ENCODE measurements at regions not wholly inside any gene's neighbourhood (a gene's known extent, or its start where the extent isn't known, plus 50 kb on each side); places are given as distances from the start of the nearest gene placed in this dataset.

GRCh38 chr10:62482581-62482980 is 108.4 kb downstream of the ZNF365 start:
- DNase-seq (ENCODE audit: low read depth, low spot score) (no peak), FAIRE-seq (no peak)
- H3K9me3 ChIP-seq (ENCODE audit: control insufficient read depth, low read depth, low read length), result no peaks in the 10 kb centered on the region
- H3K4me3 ChIP-seq (ENCODE audit: control insufficient read depth in 2 of 3, extremely low read depth in 1 of 3, insufficient read depth in 2 of 3, low read depth in 1 of 3, low read length in 3 of 3), result no peak overlapping the region
- H3K79me2 ChIP-seq (ENCODE audit: control insufficient read depth, insufficient read depth, low read length), result no peaks in the 10 kb centered on the region
- no peaks in the 10 kb centered on the region for H3K27me3 ChIP-seq (ENCODE audit: control insufficient read depth, extremely low read depth, insufficient read depth, low read length)
- H3K9me1 ChIP-seq (ENCODE audit: control insufficient read depth, extremely low read depth, insufficient read depth, low read length), result no peaks in the 10 kb centered on the region
- no peaks in the 10 kb centered on the region for H3K36me3 ChIP-seq (ENCODE audit: control insufficient read depth in 2 of 2, extremely low read depth in 1 of 2, insufficient read depth in 2 of 2, low read length in 2 of 2)
- no peak overlapping the region for H3K27ac ChIP-seq (ENCODE audit: control insufficient read depth, insufficient read depth, low read length)
- dilution Hi-C loops (cut with MboI; ENCODE audit: extremely low pct_ligation_motif_present, low sequenced_read_pairs), result no loop called here
- no peak overlapping the region for H3K4me2 ChIP-seq (ENCODE audit: control insufficient read depth, extremely low read depth, insufficient read depth, low read depth, low read length)
- TF ChIP-seq EZH2 (IDR thresholded peaks at IDR 0.05; ENCODE audit: low read length), result no peak
- no peak for TF ChIP-seq CTCF (optimal IDR thresholded peaks at IDR 0.05 in 1 of 3, IDR thresholded peaks at IDR 0.05 in 1 of 3, conservative IDR thresholded peaks at IDR 0.05 in 1 of 3; ENCODE audit: extremely low read depth in 1 of 3, insufficient read depth in 2 of 3, low read length in 3 of 3)
- no peak overlapping the region for H3K9ac ChIP-seq (ENCODE audit: control insufficient read depth, extremely low read depth, insufficient read depth, low read length)
- no peaks in the 10 kb centered on the region for H4K20me1 ChIP-seq (ENCODE audit: control insufficient read depth, extremely low read depth, insufficient read depth, low read length)
- H2AFZ ChIP-seq (ENCODE audit: control insufficient read depth, low read length), result no peak overlapping the region
- H3K4me1 ChIP-seq (ENCODE audit: control insufficient read depth, extremely low read depth, insufficient read depth, low read length), result no peaks in the 10 kb centered on the region

GRCh38 chr10:62491597-62491996 is 117.4 kb downstream of the ZNF365 start:
- no peaks in the 10 kb centered on the region for H3K27me3 ChIP-seq (ENCODE audit: control insufficient read depth, extremely low read depth, insufficient read depth, low read length)
- no peak overlapping the region for H3K9ac ChIP-seq (ENCODE audit: control insufficient read depth, extremely low read depth, insufficient read depth, low read length)
- no peak for DNase-seq (ENCODE audit: low read depth, low spot score)
- no peak overlapping the region for H3K4me2 ChIP-seq (ENCODE audit: control insufficient read depth, extremely low read depth, insufficient read depth, low read depth, low read length)
- TF ChIP-seq CTCF (optimal IDR thresholded peaks at IDR 0.05 in 1 of 3, IDR thresholded peaks at IDR 0.05 in 1 of 3, conservative IDR thresholded peaks at IDR 0.05 in 1 of 3; ENCODE audit: extremely low read depth in 1 of 3, insufficient read depth in 2 of 3, low read length in 3 of 3), result no peak
- TF ChIP-seq EZH2 (IDR thresholded peaks at IDR 0.05; ENCODE audit: low read length), result no peak
- H3K79me2 ChIP-seq (ENCODE audit: control insufficient read depth, insufficient read depth, low read length), result no peaks in the 10 kb centered on the region
- H3K9me1 ChIP-seq (ENCODE audit: control insufficient read depth, extremely low read depth, insufficient read depth, low read length), result no peaks in the 10 kb centered on the region
- peaks cover 5% of the 10 kb centered on the region for H3K4me1 ChIP-seq (ENCODE audit: control insufficient read depth, extremely low read depth, insufficient read depth, low read length)
- no peaks in the 10 kb centered on the region for H3K36me3 ChIP-seq (ENCODE audit: control insufficient read depth in 2 of 2, extremely low read depth in 1 of 2, insufficient read depth in 2 of 2, low read length in 2 of 2)
- no peaks in the 10 kb centered on the region for H4K20me1 ChIP-seq (ENCODE audit: control insufficient read depth, extremely low read depth, insufficient read depth, low read length)
- H3K4me3 ChIP-seq (ENCODE audit: control insufficient read depth in 2 of 3, extremely low read depth in 1 of 3, insufficient read depth in 2 of 3, low read depth in 1 of 3, low read length in 3 of 3), result no peak overlapping the region
- no peak overlapping the region for H2AFZ ChIP-seq (ENCODE audit: control insufficient read depth, low read length)
- dilution Hi-C loops (cut with MboI; ENCODE audit: extremely low pct_ligation_motif_present, low sequenced_read_pairs), result no loop called here
- FAIRE-seq, result no peak
- no peak overlapping the region for H3K27ac ChIP-seq (ENCODE audit: control insufficient read depth, insufficient read depth, low read length)
- H3K9me3 ChIP-seq (ENCODE audit: control insufficient read depth, low read depth, low read length), result no peaks in the 10 kb centered on the region
